B cell (primary cell): ENCODE measurements at regions not wholly inside any gene's neighbourhood (a gene's known extent, or its start where the extent isn't known, plus 50 kb on each side); places are given as distances from the start of the nearest gene placed in this dataset.

ENCODE experiments used
- CTCF ChIP-seq: fragments of 200-600 bp; IDR thresholded peaks from one replicate; pipeline ENCODE4 v1.8.0; 2022; ENCODE audit warnings: antibody characterized with exemption, mild to moderate bottlenecking
- EZH2 ChIP-seq: IDR thresholded peaks from 2 replicates; pipeline ENCODE4 v1.6.1; 2012; ENCODE audit warnings: borderline replicate concordance, low read depth, mild to moderate bottlenecking, moderate library complexity, low read length; ENCODE audit not compliant: insufficient read depth, poor library complexity, severe bottlenecking

- TF ChIP-seq CTCF (no peak), EZH2 (no peak)
Observed at GRCh38 chr4:164188236-164188635, 565.7 kb upstream of the SMIM31 start.
